Epidermal melanocyte (primary cell): ENCODE measurements at regions not wholly inside any gene's neighbourhood (a gene's known extent, or its start where the extent isn't known, plus 50 kb on each side); places are given as distances from the start of the nearest gene placed in this dataset.
"Not testable (repeated sequence)": the region's sequence is repeated elsewhere in the genome, so short reads cannot be mapped to it uniquely, and the experiment has no call there.

Experiments used
- DNase-seq: peaks from one replicate; pipeline ENCODE4 v3.0.0; 2011; ENCODE audit warnings: low spot score; ENCODE audit not compliant: insufficient read length

- no peak for DNase-seq
Measured at GRCh38 chr1:229124520-229125124, 146.3 kb upstream of the RAB4A start.

GRCh38 chr1:229127301-229127700, 143.6 kb upstream of the RAB4A start:
- DNase-seq = no peak

- no peak for DNase-seq
Measured at GRCh38 chr1:229128066-229128608, 142.8 kb upstream of the RAB4A start.

GRCh38 chr1:229129301-229130027, 141.4 kb upstream of the RAB4A start:
- no peak for DNase-seq

DNA sequence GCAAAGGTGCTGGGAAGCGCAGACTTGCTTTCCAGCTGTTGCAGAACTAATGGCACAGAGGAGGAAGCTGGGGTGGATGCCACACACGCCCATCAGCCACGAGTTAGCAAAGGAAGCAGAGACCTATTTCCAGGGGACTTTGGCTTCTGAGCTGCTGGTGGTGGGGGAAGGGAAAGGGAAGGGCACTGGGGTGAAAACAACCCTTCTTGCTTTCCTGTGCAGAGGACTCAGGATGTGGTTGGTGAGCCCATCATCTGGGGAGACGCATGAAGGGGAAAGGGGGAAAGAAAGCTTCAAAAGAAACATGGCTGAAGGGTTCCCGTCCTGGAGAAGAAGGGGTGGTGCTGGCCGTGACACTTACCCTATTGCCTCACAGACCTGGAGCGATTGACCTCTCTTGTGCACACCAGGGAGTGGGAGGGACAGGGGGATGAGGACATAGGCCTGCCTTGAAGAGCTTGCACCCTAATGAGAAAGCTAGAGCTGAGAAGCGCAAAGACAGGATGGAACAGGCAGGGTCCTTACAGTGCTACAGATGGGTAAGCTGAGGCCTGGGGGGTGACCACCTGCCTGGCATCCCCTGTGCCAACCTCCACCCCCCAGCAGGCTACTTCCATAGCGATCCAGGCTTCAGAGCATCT, 140.8 kb upstream of the RAB4A start:
- no peak for DNase-seq

- no peak for DNase-seq
Measured at GRCh38 chr1:229131243-229132105, 139.4 kb upstream of the RAB4A start.

GRCh38 chr1:229132106-229132443, 138.8 kb upstream of the RAB4A start:
- no peak for DNase-seq

DNA sequence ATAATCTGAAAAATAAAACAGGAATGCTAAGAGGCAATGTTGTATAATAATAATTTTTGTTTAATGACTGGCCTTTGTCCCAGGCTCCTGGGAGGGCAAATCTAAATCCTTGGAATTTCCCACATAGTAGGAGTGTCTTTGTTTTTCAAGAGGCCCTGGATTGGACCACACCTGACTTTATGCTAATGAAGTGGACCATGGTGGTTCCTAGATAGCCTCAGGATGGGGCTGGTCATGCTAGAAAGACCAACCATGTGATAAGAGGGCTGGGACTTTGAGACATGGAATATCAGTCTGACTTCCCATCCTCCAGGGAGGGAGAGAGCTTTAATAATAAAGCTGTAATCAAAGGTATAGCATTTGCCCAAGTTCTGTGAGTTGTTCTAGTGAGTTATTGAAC, 138.2 kb upstream of the RAB4A start:
- DNase-seq = no peak

DNA sequence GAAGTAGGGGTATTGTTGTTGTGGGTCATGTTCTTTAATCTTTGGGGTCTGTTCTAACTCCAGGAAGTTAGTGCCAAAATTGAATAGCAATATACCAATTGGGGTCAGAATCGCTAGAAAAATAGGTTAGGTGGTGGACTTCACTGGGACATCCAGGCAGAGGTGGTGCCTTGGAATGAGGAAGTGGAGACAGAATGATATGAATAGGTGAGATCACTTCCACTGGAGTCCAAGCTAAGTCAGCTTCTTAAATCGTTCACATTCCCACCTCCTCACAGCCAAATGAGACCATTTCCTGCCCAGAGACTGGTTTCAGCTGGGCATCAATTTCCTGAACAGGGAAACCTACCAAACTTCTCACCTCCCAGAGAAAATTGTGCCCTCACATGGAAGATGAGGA, 137.8 kb upstream of the RAB4A start:
- no peak for DNase-seq

GRCh38 chr1:229133811-229134210, 137.1 kb upstream of the RAB4A start:
- no peak for DNase-seq

GRCh38 chr1:229134381-229135217, 136.3 kb upstream of the RAB4A start:
- DNase-seq = not testable (repeated sequence)

DNA sequence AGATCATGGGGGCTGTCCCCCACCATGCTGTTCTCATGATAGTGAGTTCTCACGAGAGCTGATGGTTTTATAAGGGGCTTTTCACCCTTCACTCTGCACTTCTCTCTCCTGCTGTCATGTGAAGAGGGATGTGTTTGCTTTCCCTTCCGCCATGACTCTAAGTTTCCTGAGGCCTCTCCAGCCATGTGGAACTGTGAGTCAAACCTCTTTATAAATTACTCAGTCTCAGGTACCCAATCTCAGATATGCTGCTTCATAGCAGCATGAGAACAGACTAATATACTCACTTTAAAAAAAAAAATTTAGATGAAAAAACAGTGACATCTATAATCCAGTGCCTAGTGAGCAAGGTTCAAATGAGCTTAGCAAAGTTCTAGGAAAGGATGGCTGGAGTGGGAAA, 135.1 kb upstream of the RAB4A start:
- no peak for DNase-seq

- no peak for DNase-seq
Measured at GRCh38 chr1:229136822-229137221, 134.1 kb upstream of the RAB4A start.

DNA sequence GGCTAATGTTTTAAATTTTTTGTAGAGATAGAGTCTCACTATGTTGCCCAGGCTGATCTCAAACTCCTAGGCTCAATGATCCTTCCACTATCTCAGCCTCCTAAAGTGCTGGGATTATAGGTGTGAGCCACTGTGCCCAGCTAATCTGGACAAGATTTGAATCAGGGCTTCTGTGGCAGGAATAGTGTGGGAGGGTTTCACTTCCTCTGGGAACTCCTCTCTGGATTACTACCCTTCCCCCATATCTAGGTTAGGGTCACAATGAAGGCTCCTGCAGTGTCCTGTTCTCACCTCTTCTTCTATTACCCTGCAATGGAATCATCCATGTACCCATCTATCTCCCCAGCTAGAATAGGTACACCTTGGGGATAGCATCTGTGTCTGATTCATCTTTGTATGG, 133.6 kb upstream of the RAB4A start:
- DNase-seq = no peak

DNA sequence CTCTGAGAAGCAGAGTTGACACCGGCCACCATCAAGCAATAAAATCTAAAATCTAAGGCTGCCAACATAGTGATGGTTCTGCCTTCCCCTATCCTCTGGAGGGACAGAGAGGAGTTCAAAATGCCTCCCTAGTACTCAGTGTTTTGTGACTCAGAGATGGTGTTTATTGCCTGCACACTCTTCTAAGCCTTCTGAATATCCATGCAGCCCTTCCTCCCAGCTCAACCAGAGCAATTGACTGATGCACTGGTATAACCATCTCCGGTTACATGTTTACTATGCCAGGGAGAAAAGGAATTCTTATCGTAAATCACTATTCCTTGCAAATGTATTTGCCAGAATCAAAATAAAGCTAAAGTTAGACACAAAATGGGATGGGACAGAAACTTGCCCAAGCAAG, 132.9 kb upstream of the RAB4A start:
- DNase-seq = no peak

DNA sequence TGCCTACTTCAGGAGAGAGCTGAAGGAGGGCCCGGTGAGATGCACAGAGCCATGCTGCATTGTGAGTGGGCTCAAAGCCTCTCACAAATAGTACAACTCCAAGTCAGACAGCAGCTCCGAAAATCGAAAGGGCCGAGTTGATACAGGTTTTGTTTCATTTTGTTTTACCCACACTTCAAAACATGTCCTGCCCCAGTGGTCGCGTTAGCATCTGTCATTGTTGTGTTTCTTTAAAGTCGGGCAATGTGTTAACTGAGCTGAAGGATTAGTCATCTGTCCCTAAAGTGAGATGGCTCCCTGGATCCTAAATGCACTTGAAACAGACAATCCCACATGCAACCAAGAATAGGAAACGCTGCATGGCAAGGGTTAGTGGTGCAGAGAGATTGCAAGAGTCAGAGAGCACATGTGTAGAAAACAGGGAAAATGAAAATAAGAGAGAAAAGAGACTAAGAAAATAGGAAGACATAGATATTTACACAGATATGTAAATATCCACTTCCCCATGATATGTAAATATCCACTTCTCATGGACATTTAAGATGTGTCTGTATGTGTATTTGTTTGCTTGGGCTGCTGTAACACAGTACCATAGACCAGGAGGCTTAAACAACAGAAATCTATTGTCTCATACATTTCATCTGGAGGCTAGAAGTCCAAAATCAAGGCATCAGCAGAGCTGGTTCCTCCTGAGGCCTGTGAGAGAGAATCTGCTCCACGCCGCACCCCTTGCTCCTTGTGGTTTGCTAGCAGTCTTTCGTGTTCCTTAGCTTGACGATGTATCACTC, 131.4 kb upstream of the RAB4A start:
- no peak for DNase-seq

DNA sequence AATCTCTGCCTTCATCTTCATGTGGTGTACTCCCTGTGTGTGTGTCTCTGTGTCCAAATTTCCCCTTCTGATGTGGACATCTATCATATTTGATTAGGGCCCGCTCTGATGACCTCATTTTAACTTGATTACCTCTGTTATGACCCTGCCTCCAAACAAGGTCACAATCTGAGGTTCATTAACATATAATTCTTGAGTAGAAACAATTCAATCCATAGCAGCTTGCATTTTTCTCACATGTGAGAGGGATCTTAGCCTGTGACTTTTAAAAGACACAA, 130.9 kb upstream of the RAB4A start:
- DNase-seq = no peak

- DNase-seq = no peak
Measured at GRCh38 chr1:229141271-229141670, 129.6 kb upstream of the RAB4A start.

GRCh38 chr1:229141689-229142377, 129.1 kb upstream of the RAB4A start:
- no peak for DNase-seq

GRCh38 chr1:229142471-229142870, 128.4 kb upstream of the RAB4A start:
- no peak for DNase-seq
